ENCODE measurements at regions not wholly inside any gene's neighbourhood (a gene's known extent, or its start where the extent isn't known, plus 50 kb on each side); places are given as distances from the start of the nearest gene placed in this dataset.

- no peak for DNase-seq
These were observed 492.1 kb upstream of the MYT1L start for GRCh38 chr2:2823061-2823753.

- DNase-seq: no peak
These were observed 491.1 kb upstream of the MYT1L start for GRCh38 chr2:2822143-2822542.

DNA sequence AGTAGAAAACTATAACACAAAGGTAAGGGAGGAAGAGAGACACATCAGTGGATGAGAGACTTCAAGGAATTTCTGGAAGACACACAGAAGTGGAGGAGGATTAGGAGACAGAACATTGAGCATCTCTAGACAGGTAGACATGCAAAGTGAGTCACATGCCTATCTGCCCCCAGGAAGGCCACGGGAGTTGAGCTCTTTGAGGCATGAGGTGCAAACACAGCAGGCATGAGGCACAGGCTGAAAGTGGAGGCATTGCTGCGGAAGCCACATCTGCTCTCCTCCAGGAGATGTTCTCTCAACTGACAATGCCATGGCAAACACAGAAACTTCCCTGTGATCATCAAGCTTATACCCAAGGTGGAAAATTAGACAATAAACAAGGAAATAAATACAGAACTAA, 481.6 kb upstream of the MYT1L start:
- no peak for DNase-seq

DNA sequence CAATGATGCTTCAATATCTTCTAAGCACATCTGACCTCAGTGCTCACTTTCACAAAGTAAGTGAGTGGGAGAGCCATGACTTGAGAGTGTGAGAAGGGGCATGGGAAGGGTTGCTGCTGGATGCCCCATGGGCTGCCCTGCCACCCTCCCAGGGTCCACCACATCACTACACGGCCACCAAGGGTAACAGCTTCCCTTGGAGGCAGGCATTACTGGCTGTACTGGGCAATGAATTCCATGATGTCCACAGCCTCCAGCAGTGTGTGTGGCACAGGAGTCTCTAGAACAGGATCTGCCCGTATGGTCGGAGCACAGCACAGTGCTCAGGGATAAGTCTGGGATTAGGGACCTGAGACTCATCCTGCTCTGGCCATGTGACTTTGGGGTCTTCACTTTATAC, 481.0 kb upstream of the MYT1L start:
- DNase-seq: no peak

DNA sequence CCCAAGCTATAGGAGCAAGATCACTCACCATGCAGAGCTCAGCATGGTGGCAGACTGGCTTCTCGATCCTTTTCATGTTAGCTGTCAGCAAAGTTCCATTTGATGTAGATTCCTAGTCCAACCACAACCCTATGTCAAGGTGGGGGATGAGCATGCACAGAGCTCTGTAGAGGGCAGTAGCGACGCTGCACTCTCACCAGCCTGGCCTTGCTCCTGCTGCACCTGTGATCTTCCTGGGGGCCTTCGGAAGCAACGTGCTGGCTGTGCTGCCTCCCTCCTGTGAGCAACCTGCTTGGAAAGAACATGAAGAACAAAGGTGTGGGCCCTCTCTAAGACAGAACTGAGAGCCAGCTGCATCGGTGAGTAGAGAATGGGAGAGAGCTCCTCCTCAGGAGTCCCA, 479.4 kb upstream of the MYT1L start:
- DNase-seq: no peak

- no peak for DNase-seq
These were observed 478.7 kb upstream of the MYT1L start for GRCh38 chr2:2809771-2810170.

GRCh38 chr2:2808551-2809058, 477.5 kb upstream of the MYT1L start:
- DNase-seq: no peak

GRCh38 chr2:2806711-2807110, 475.6 kb upstream of the MYT1L start:
- DNase-seq: no peak

GRCh38 chr2:2805263-2805662, 474.2 kb upstream of the MYT1L start:
- DNase-seq: no peak

- DNase-seq: no peak
These were observed 473.5 kb upstream of the MYT1L start for GRCh38 chr2:2804528-2804927.

DNA sequence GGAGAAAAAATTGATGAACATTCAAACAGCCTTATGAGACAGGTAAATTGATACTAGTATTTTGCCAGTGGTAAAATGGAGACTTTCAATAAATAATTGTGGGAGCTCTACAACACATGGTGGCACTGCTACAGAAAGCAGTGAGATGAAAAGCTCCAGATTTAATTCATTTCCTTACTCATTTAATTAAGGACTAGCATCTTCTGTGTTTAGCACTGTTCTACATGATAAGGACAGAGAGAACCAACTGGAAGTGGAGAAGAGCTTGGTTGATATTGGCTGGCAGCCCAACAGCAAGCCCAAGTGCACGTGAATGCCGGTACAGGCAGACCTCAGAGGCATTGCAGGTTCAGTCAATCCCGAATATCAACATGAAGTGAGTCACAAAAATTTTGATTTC, 470.4 kb upstream of the MYT1L start:
- no peak for DNase-seq

GRCh38 chr2:2800697-2801096, 469.6 kb upstream of the MYT1L start:
- no peak for DNase-seq

DNA sequence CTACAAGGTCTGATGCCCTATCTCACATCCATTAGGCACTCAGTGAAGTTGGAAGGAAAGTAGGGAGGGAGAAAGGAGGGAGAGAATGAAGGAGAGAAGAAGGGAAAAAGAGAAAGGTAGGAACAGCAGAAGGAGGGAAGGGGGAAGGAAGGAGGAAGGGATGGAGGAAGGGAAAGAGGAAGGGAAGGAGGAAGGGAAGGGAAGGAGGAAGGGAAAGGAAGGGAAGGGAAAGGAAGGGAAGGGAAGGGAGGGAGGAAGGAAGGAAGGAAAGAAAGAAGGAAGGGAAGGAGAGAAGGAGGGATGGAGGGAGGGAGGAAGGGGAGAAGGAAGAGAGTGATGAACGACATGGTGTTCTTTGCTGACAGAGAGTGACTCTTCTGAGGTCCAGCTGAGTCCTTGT, 468.9 kb upstream of the MYT1L start:
- no peak for DNase-seq

DNA sequence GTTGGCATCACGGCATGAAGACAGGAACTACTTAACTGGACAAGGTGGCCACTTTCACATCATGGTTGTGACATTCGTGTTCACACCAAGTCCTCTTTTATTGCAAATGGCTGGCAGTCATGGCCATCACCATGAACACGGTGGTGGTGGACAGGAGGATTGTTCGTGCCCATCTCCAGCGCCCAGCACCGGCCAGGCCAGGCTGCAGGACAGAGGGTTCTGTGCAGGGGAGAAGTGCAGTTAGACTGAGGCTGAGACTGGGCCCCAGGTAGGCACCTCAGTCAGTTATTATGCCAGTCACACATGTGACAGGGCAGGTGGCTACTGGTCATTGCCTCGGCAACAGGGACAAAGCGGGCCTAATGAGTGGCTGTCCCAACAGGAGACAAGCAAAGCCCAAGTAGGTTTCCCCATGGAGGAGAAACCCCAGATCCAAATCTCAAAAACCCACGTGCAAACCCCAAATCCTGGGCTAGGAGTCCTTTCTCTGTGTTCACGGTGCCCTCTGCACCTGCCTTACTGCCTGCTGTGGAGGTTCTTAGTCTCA, 468.1 kb upstream of the MYT1L start:
- no peak for DNase-seq

DNA sequence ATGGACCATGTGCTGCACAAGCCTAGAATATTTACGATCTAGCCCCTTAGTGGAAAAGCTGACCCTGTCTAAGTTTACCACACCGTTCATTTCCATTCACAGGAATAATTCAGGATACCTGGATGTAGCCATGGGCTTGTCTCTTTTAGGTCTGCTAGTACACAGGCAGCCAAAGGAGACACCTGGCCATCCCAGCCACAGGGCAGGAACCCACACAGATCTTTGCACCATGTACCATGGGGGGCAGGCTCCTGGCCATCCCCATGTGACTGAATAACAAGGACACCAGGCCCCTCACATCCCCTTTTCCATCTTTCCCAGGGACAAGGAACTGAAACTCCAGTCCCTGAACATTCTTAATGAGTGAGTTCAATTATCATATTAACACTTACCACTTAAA, 467.3 kb upstream of the MYT1L start:
- no peak for DNase-seq

DNA sequence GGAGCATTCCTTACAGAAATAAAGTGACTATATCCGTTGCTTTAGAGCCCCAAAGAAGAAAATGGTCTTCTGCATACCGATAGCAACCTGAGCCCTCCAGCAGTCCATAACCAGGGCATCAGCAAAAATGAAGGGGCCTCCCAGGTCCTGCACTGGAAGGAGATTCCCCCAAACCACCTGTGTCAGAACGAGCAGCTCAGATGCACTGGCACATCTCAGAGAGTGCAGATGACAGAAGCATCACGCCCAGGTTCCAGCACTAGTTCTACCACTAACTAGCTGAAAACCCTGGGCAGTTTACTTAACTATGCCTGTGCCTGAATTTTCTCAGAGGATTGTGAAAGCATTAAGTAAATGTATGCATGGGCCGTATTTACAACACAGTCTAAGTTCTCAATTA, 466.7 kb upstream of the MYT1L start:
- no peak for DNase-seq

GRCh38 chr2:2796207-2796606, 465.1 kb upstream of the MYT1L start:
- no peak for DNase-seq

DNA sequence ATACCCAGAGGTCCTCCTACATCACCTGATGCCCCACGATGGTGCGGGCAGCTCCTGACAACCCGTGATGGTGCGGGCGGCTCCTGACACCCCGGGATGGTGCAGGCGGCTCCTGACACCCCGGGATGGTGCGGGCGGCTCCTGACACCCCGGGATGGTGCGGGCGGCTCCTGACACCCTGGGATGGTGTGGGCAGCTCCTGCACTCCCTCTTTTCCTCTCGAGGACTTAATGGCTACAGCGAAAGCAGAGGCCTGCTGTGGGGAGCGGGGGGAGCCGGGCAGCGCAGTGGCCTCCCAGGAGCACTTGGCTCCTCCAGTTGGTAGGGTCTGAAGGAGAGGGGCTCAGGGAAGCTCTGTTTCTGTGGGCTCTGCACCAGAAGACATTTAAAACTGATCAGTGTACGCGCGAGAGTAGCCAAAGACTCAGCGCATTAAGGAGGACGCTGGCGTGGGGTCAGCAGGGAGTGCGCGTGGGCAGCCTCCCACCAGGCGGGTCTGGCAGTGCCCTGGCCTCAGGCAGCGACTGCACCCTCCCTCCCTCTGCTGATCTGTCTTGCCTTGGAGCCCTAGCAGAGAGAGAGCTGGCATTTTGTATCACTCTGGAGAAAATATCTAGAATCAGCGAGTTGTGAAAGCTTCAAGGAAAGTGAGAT, 464.5 kb upstream of the MYT1L start:
- DNase-seq: no peak

- no peak for DNase-seq
These were observed 463.0 kb upstream of the MYT1L start for GRCh38 chr2:2793925-2794560.

DNA sequence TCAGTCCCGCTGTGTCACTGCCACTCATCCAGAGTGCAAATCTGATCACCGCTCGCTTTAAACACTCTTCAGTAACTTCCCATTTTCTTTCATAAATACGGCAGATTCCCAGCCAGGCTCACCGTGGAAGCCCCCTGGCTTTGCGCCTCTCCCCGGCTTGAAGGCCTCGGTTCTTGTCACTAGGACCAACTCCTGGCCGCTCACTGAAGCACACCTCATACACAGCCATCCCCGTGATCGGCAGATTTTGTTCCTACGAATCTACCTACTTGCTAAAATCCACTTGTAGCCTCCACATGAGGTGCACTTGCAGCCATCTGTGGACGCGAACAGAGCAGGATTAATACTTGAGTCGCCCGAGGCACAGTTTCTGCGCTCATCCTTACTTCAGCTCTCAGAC, 462.4 kb upstream of the MYT1L start:
- no peak for DNase-seq

DNA sequence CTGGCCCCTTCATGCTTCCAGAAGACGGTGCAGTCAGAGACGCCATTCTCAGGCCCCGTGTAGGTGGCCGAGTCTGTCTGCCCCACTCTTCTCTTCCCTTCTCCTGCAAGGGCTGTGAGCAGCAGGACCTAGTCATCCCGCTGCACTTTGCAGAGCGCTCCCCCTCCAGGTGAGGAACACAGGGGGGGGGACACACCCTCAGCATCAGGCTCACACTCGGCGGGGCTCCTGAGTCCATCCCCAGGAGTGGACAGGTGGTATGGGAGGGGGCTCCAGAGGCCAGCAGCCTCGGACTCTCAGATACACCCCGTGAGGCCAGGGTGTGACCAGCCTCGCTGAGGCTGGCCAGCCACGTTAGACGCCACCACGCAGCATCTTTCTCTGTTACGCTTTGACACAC, 460.5 kb upstream of the MYT1L start:
- DNase-seq: no peak

- no peak for DNase-seq
These were observed 460.0 kb upstream of the MYT1L start for GRCh38 chr2:2791031-2791430.

GRCh38 chr2:2788076-2788475, 457.0 kb upstream of the MYT1L start:
- DNase-seq: no peak

DNA sequence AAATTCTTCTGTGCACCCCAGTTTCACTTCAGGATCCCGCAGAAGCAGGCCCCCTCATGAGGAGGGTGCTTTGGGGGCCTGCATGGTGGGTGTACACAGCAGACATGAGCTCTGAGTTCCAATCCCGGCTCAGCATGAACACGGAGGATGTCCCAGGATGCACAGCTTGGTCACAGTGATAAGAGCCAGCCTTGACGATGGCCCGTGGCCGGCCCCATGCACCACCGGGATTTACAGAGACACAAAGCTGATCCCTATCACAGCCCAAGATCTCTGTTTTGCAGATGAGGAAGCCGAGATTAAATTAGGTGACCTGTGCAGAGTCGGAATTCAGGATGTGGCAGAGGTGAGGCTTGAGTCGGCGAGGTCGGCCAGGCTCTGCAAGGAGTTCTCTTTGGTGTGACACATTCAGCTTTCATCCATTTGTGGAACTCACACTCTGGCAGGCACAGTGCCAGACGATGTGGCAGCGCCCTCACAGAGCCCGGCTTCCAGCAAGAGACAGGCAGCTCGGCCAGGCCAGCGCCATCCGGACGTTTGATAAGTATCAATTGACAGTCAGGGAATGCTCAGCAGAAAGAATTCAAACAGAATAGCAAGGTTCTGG, 456.3 kb upstream of the MYT1L start:
- no peak for DNase-seq
